ENCODE measurements at regions not wholly inside any gene's neighbourhood (a gene's known extent, or its start where the extent isn't known, plus 50 kb on each side); places are given as distances from the start of the nearest gene placed in this dataset.

- Mint-ChIP-seq H3K27me3 (peaks cover 2% of the 10 kb centered on the region), H3K36me3 (ENCODE audit: low read depth) (no peaks in the 10 kb centered on the region), H3K9me3 (peaks cover 3% of the 10 kb centered on the region), H3K27ac (no peak overlapping the region), H3K4me1 (ENCODE audit: low read depth) (no peaks in the 10 kb centered on the region), H3K4me3 (no peak overlapping the region)
- TF ChIP-seq CTCF (IDR thresholded peaks at IDR 0.05), result no peak
- intact Hi-C loops (cut with micrococcal nuclease), result no loop called here
- DNase-seq (no peak), ATAC-seq (no peak)
- CTCF ChIA-PET, result no interaction called here
- POLR2A ChIA-PET, result no interaction called here
Observed at GRCh38 chr4:85018983-85019382, 52.5 kb upstream of the WDFY3 start.

GRCh38 chr4:85019411-85019810 is 52.9 kb upstream of the WDFY3 start:
- Mint-ChIP-seq H3K4me1 (ENCODE audit: low read depth) (no peaks in the 10 kb centered on the region), H3K27ac (no peak overlapping the region), H3K36me3 (ENCODE audit: low read depth) (no peaks in the 10 kb centered on the region), H3K27me3 (peaks cover 2% of the 10 kb centered on the region), H3K9me3 (peaks cover 3% of the 10 kb centered on the region), H3K4me3 (no peak overlapping the region)
- ATAC-seq (no peak), DNase-seq (no peak)
- no peak for TF ChIP-seq CTCF (IDR thresholded peaks at IDR 0.05)
- intact Hi-C loops (cut with micrococcal nuclease), result no loop called here
- CTCF ChIA-PET, result no interaction called here
- POLR2A ChIA-PET, result no interaction called here

GRCh38 chr4:85024671-85025070 is 58.2 kb upstream of the WDFY3 start:
- Mint-ChIP-seq H3K4me3 (no peak overlapping the region), H3K9me3 (peaks cover 2% of the 10 kb centered on the region), H3K4me1 (ENCODE audit: low read depth) (no peaks in the 10 kb centered on the region), H3K27ac (no peak overlapping the region), H3K27me3 (no peaks in the 10 kb centered on the region), H3K36me3 (ENCODE audit: low read depth) (no peaks in the 10 kb centered on the region)
- POLR2A ChIA-PET, result no interaction called here
- no peak for TF ChIP-seq CTCF (IDR thresholded peaks at IDR 0.05)
- CTCF ChIA-PET, result no interaction called here
- DNase-seq, result no peak
- no peak for ATAC-seq
- intact Hi-C loops (cut with micrococcal nuclease), result no loop called here

GRCh38 chr4:85028910-85029309 is 62.4 kb upstream of the WDFY3 start:
- DNase-seq (no peak), ATAC-seq (no peak)
- POLR2A ChIA-PET, result no interaction called here
- H3K4me3 Mint-ChIP-seq, result no peak overlapping the region
- no peaks in the 10 kb centered on the region for H3K27me3 Mint-ChIP-seq
- peaks cover 8% of the 10 kb centered on the region for H3K9me3 Mint-ChIP-seq
- H3K4me1 Mint-ChIP-seq (ENCODE audit: low read depth), result no peaks in the 10 kb centered on the region
- no peaks in the 10 kb centered on the region for H3K36me3 Mint-ChIP-seq (ENCODE audit: low read depth)
- CTCF ChIA-PET, result no interaction called here
- intact Hi-C loops (cut with micrococcal nuclease), result no loop called here
- H3K27ac Mint-ChIP-seq, result no peak overlapping the region
- TF ChIP-seq CTCF (IDR thresholded peaks at IDR 0.05), result no peak

GRCh38 chr4:85029453-85029852 is 63.0 kb upstream of the WDFY3 start:
- Mint-ChIP-seq H3K4me1 (ENCODE audit: low read depth) (no peaks in the 10 kb centered on the region), H3K36me3 (ENCODE audit: low read depth) (no peaks in the 10 kb centered on the region), H3K9me3 (peaks cover 12% of the 10 kb centered on the region), H3K4me3 (no peak overlapping the region), H3K27ac (no peak overlapping the region), H3K27me3 (no peaks in the 10 kb centered on the region)
- no peak for TF ChIP-seq CTCF (IDR thresholded peaks at IDR 0.05)
- intact Hi-C loops (cut with micrococcal nuclease), result no loop called here
- ATAC-seq (no peak), DNase-seq (no peak)
- POLR2A ChIA-PET, result no interaction called here
- CTCF ChIA-PET, result no interaction called here
